Activated naive CD8-positive, alpha-beta T cell treated with anti-CD3 and anti-CD28 coated beads, Interleukin-2, amount 10 ng/mL, durations not matched to agents 7 days and 5 days (primary cell): ENCODE measurements at regions not wholly inside any gene's neighbourhood (a gene's known extent, or its start where the extent isn't known, plus 50 kb on each side); places are given as distances from the start of the nearest gene placed in this dataset.

Source experiments
- ATAC-seq: fragments of 150-1000 bp; cut with Tn5 transposase; one replicate; pipeline ENCODE4 v1.10.0; 2021; ENCODE audit warnings: low read depth, moderate library complexity
- POLR2A ChIA-PET: fragments of 350-600 bp; sonication (Branson Sonifier 250); formaldehyde crosslinking; loops from one replicate; lab custom pipeline; 2021; ENCODE audit warnings: antibody characterized with exemption; lab: Charles Lee
- DNase-seq: peaks from one replicate; pipeline ENCODE4 v3.0.0; 2021
- H3K27ac Mint-ChIP-seq: one replicate; pipeline ENCODE4 v1.8.0; 2022; ENCODE audit warnings: mild to moderate bottlenecking, mixed read lengths
- H3K27me3 Mint-ChIP-seq: one replicate; pipeline ENCODE4 v1.8.0; 2022; ENCODE audit warnings: mild to moderate bottlenecking, moderate library complexity, mixed read lengths
- H3K36me3 Mint-ChIP-seq: one replicate; pipeline ENCODE4 v1.8.0; 2021; ENCODE audit warnings: mild to moderate bottlenecking, mixed read lengths
- H3K4me1 Mint-ChIP-seq: one replicate; pipeline ENCODE4 v1.8.0; 2021; ENCODE audit warnings: mixed read lengths
- H3K4me3 Mint-ChIP-seq: one replicate; pipeline ENCODE4 v1.8.0; 2022; ENCODE audit warnings: mild to moderate bottlenecking, moderate library complexity, mixed read lengths
- H3K9me3 Mint-ChIP-seq: one replicate; pipeline ENCODE4 v1.8.0; 2021; ENCODE audit warnings: mixed read lengths

- Mint-ChIP-seq H3K9me3 (no peaks in the 10 kb centered on the region), H3K4me3 (no peak overlapping the region), H3K4me1 (no peaks in the 10 kb centered on the region), H3K27ac (no peak overlapping the region), H3K36me3 (no peaks in the 10 kb centered on the region), H3K27me3 (no peaks in the 10 kb centered on the region)
- no peak for DNase-seq
- POLR2A ChIA-PET = no interaction called here
- ATAC-seq = no peak
These were observed 249.4 kb downstream of the FAM43A start for GRCh38 chr3:194935061-194935460.

DNA sequence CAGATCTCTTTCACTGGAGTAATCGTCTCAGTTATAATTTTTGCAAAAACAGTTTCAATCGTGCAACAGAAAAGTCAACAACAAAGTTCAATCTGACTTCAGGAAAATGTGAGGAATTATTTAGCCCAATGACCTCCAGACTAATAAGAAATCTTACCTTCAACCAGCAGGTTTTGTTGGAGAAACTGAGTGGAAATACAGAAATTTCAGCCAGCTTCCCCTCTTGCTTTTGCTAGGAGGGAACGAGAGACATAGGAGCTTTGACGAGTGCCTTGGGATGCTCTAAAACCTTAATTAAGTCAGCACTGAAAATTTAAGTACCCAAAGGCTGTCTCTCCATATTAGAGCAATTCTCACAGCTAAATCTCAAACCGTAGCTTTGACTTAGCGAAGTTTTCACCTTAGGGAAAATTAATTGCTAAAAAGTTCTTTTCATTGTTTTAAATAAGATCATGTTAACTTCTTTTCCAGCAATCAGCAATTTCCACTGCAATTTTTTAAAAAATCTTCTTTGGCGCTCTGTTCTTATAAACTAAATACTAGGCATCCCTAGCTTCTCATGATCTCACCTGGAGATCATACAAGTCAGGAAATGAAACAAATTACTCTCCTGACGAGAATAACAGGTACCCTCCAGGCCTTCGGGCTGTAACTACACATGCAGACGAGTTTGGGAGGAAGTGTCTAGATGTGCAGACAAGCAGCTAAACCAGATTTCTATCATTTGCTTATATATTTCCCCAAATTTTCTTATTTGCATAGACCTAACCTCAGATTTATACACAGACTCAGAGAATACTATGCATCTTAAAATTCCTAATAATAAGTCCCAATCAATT, 250.2 kb downstream of the FAM43A start:
- ATAC-seq (no peak), DNase-seq (no peak)
- H3K36me3 Mint-ChIP-seq = no peaks in the 10 kb centered on the region
- H3K9me3 Mint-ChIP-seq = no peaks in the 10 kb centered on the region
- no peaks in the 10 kb centered on the region for H3K27me3 Mint-ChIP-seq
- H3K4me1 Mint-ChIP-seq = no peaks in the 10 kb centered on the region
- no peak overlapping the region for H3K27ac Mint-ChIP-seq
- POLR2A ChIA-PET = no interaction called here
- H3K4me3 Mint-ChIP-seq = no peak overlapping the region

DNA sequence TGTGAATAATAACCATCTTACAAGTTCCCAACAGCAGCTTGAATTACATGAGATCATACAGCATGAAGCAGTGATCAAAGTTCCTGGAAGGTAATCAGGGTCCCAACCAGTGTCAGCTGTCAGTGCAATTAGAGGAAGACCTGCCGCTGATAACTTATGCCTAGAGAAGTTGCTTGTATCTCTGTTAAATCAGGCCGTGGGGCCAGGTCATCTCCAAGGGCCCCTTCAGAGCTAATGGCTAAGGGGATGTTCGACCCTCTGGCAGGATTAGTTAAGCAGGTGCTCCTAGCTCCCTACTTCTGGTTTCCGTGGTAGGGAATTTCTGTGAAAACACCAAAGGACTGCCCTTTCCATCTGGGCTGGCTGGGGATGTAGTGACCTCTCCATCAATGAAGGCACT, 251.0 kb downstream of the FAM43A start:
- Mint-ChIP-seq H3K27me3 (no peaks in the 10 kb centered on the region), H3K9me3 (no peaks in the 10 kb centered on the region), H3K27ac (no peak overlapping the region), H3K4me1 (no peaks in the 10 kb centered on the region), H3K36me3 (no peaks in the 10 kb centered on the region), H3K4me3 (no peak overlapping the region)
- no peak for ATAC-seq
- no peak for DNase-seq
- POLR2A ChIA-PET = no interaction called here

DNA sequence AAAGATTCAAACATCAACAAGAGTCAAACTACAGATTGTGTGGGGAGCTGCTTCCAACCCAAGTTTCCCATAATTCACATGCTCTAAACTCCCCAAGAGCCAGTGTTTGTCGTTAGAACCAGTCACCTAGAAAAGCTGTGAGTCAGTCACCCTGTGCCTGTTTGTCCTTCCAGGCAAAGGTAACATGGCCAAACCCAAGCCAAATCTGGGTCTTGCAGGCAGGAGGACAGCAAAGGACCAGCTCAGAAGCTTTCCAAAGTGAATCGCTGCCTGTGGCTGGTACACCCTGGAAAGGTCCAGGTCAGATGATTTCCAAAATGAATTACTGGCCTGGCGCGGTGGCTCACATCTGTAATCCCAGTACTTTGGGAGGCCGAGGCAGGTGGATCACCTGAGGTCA, 251.5 kb downstream of the FAM43A start:
- H3K36me3 Mint-ChIP-seq = no peaks in the 10 kb centered on the region
- no peaks in the 10 kb centered on the region for H3K4me1 Mint-ChIP-seq
- no peak for DNase-seq
- H3K27me3 Mint-ChIP-seq = no peaks in the 10 kb centered on the region
- H3K4me3 Mint-ChIP-seq = no peak overlapping the region
- ATAC-seq = no peak
- H3K27ac Mint-ChIP-seq = no peak overlapping the region
- POLR2A ChIA-PET = no interaction called here
- no peaks in the 10 kb centered on the region for H3K9me3 Mint-ChIP-seq

DNA sequence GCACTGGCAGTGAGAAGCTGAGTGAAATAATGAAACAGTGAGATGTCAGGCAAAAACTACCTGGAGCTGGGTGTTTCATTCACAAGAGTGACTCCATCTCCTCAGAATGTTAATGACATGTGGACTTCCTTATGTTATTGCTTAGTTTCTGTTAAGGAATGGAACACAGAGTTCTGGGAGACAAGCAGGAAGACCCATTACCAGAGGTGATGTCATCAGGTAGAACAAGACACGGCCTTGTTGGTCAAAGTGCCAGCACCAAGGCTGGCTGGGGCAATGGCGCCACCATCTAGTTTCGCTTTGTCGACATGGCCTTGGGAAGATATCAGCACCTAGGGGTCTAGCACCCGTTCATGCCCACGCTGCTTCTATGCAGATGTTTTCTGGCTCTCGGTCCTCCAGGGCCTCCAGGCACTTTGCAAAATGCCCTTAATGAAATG, 252.2 kb downstream of the FAM43A start:
- no peak overlapping the region for H3K4me3 Mint-ChIP-seq

GRCh38 chr3:194938845-194939531, 253.3 kb downstream of the FAM43A start:
- no peak overlapping the region for H3K4me3 Mint-ChIP-seq
- no peak for ATAC-seq
- no peak for DNase-seq
- no peaks in the 10 kb centered on the region for H3K27me3 Mint-ChIP-seq
- H3K4me1 Mint-ChIP-seq = no peaks in the 10 kb centered on the region
- POLR2A ChIA-PET = no interaction called here
- H3K36me3 Mint-ChIP-seq = no peaks in the 10 kb centered on the region
- H3K9me3 Mint-ChIP-seq = no peaks in the 10 kb centered on the region
- H3K27ac Mint-ChIP-seq = no peak overlapping the region

More for the DNA sequence above, 252.2 kb downstream of the FAM43A start:
- H3K9me3 Mint-ChIP-seq = no peaks in the 10 kb centered on the region
- H3K27me3 Mint-ChIP-seq = no peaks in the 10 kb centered on the region
- H3K27ac Mint-ChIP-seq = no peak overlapping the region
- POLR2A ChIA-PET = no interaction called here
- DNase-seq (no peak), ATAC-seq (no peak)
- no peaks in the 10 kb centered on the region for H3K36me3 Mint-ChIP-seq
- no peaks in the 10 kb centered on the region for H3K4me1 Mint-ChIP-seq

DNA sequence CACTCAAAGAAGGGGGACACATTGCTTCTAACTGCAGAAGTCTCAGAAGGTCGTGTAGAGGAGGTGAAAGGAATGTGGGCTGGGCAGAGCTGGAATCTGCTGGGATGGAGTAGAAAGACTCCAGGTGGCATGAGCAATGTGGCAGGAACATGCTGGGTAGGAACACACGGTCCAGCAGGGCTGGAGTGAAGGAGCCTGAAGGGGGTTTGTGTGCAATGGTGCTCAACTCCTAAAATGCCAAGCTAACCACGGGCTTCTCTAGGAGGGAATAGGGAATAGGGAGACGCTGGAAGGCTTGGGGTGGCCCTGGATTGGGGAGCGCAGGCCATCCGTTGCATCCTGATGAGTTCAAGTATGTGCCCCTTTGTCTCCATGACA, 253.8 kb downstream of the FAM43A start:
- H3K27ac Mint-ChIP-seq = no peak overlapping the region
- no peaks in the 10 kb centered on the region for H3K27me3 Mint-ChIP-seq
- DNase-seq (no peak), ATAC-seq (no peak)
- no peaks in the 10 kb centered on the region for H3K36me3 Mint-ChIP-seq
- H3K4me3 Mint-ChIP-seq = no peak overlapping the region
- no peaks in the 10 kb centered on the region for H3K4me1 Mint-ChIP-seq
- POLR2A ChIA-PET = no interaction called here
- no peaks in the 10 kb centered on the region for H3K9me3 Mint-ChIP-seq

DNA sequence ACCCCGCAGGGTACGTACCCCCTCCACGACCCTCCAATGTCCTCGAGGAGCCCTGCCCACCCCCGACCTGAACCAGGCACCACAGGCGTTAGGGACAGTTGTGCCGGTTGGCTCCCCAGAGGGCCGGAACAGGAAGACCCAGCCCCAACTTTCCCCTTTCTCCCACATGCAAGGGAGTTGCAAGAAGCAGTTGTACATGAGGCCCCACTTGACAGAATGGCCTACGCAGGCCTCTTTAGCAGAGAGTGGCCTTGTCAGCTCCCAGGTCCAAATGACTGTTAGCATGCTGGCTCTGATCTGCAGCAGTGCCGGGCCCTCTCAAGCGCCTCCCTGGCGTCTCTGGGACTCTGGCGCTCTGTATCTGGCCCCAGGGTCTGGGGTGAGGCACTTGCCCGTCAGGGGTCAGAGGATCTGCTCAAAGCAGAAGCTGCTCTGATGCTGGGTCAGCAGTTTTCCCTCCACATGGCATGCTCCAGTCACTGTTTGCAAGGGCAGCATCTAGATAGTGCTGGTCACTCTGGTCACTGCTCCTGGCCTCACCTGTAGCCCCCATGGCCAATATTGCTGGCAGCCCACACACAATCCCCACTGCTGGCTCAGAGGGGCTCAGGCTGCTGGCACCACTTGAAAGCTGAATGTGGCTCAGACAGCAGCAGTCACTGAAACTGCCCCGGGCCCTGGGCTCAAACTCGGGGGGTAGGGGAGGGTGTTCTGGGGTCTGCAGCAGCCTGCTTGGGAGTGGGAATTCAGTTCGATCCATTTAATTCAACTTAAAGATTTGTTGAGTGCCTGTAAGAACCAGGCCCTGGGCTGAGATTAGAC, 254.5 kb downstream of the FAM43A start:
- Mint-ChIP-seq H3K9me3 (no peaks in the 10 kb centered on the region), H3K27me3 (no peaks in the 10 kb centered on the region), H3K36me3 (no peaks in the 10 kb centered on the region), H3K27ac (no peak overlapping the region), H3K4me1 (no peaks in the 10 kb centered on the region), H3K4me3 (no peak overlapping the region)
- no peak for ATAC-seq
- DNase-seq = no peak
- POLR2A ChIA-PET = no interaction called here

GRCh38 chr3:194941360-194941955, 255.8 kb downstream of the FAM43A start:
- no peak overlapping the region for H3K4me3 Mint-ChIP-seq
- H3K27ac Mint-ChIP-seq = no peak overlapping the region
- no peaks in the 10 kb centered on the region for H3K4me1 Mint-ChIP-seq
- H3K36me3 Mint-ChIP-seq = no peaks in the 10 kb centered on the region
- ATAC-seq (no peak), DNase-seq (no peak)
- POLR2A ChIA-PET = no interaction called here
- no peaks in the 10 kb centered on the region for H3K9me3 Mint-ChIP-seq
- H3K27me3 Mint-ChIP-seq = no peaks in the 10 kb centered on the region

GRCh38 chr3:194941956-194942511, 256.4 kb downstream of the FAM43A start:
- ATAC-seq = no peak

DNA sequence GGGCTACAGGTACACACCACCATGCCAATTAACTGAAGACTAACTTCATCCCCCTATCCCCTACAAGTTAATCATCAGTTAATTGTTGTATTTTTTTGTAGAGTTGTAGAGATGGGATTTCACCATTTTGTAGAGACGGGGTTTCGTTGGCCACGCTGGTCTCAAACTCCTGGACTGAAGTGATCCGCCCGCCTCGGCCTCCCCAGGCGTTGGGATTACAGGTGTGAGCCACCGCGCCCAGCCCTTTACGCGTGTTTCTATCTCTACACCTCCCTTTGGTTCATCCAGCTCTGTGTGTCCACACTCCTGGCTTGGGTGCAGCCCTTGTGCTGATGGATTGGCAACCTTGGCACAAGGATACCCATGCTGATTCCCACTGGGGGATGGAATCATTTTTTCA, 258.8 kb downstream of the FAM43A start:
- Mint-ChIP-seq H3K27ac (no peak overlapping the region), H3K4me3 (no peak overlapping the region), H3K36me3 (no peaks in the 10 kb centered on the region), H3K4me1 (no peaks in the 10 kb centered on the region), H3K27me3 (no peaks in the 10 kb centered on the region), H3K9me3 (peaks cover 5% of the 10 kb centered on the region)
- POLR2A ChIA-PET = no interaction called here
- DNase-seq (no peak), ATAC-seq (no peak)

More at GRCh38 chr3:194941956-194942511, 256.4 kb downstream of the FAM43A start:
- H3K27ac Mint-ChIP-seq = no peak overlapping the region
- no peaks in the 10 kb centered on the region for H3K36me3 Mint-ChIP-seq
- H3K27me3 Mint-ChIP-seq = no peaks in the 10 kb centered on the region
- DNase-seq = no peak
- H3K4me1 Mint-ChIP-seq = no peaks in the 10 kb centered on the region
- POLR2A ChIA-PET = no interaction called here
- no peaks in the 10 kb centered on the region for H3K9me3 Mint-ChIP-seq
- no peak overlapping the region for H3K4me3 Mint-ChIP-seq

DNA sequence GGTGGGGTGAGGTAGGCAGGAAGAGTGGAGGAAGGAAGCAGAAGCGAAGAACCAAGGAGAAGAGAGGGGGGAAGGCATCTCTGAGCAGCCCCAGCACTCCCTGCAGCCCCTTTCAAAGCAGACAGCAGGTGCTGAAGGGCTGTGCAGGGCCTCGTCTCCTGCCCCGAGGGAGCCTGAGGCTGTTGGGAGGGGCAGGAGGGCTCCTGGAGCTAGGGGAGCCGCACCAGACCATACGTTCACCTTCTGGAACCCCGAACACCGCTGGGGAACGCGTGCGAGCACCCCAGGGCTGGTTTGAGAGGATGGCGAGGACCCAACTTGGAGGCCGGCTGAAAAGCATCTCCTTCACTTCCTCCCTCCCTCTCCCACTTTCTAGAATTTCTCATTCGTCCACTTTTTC, 259.8 kb downstream of the FAM43A start:
- Mint-ChIP-seq H3K4me1 (no peaks in the 10 kb centered on the region), H3K27ac (no peak overlapping the region), H3K27me3 (no peaks in the 10 kb centered on the region), H3K36me3 (no peaks in the 10 kb centered on the region), H3K4me3 (no peak overlapping the region), H3K9me3 (peaks cover 5% of the 10 kb centered on the region)
- POLR2A ChIA-PET = no interaction called here
- no peak for DNase-seq
- no peak for ATAC-seq

DNA sequence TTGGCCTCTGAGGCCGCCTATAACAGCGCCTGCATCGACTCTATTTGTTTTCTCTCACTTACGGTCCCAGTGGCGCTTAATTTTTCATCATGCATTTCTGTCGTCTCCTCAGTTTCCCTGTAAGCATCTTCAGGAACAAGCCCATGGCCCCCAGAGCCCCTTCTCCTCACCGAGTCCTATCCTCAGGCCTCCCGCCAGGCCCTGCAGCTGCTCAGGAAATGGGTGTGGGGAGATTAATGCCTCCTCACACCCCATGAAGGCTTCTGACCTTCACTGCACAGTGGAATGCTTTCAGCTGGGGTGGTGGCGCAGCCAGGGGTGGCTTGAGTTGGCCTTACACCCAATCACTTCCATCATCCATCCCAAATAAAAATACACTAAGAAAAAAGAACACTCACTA, 260.4 kb downstream of the FAM43A start:
- no peaks in the 10 kb centered on the region for H3K36me3 Mint-ChIP-seq
- no peak overlapping the region for H3K4me3 Mint-ChIP-seq
- POLR2A ChIA-PET = no interaction called here
- ATAC-seq = no peak
- peaks cover 5% of the 10 kb centered on the region for H3K9me3 Mint-ChIP-seq
- H3K27ac Mint-ChIP-seq = no peak overlapping the region
- H3K27me3 Mint-ChIP-seq = no peaks in the 10 kb centered on the region
- H3K4me1 Mint-ChIP-seq = no peaks in the 10 kb centered on the region
- no peak for DNase-seq
